GM12873 (cell line): ENCODE measurements at regions not wholly inside any gene's neighbourhood (a gene's known extent, or its start where the extent isn't known, plus 50 kb on each side); places are given as distances from the start of the nearest gene placed in this dataset.

ENCODE experiments used
- CTCF ChIP-seq: IDR thresholded peaks from 2 replicates; pipeline ENCODE4 v1.5.1; 2012; ENCODE audit warnings: low read depth, mild to moderate bottlenecking, moderate library complexity, low read length, control low read depth; ENCODE audit not compliant: insufficient read depth; ENCODE audit errors: missing control alignments

GRCh38 chr12:128075332-128075731 lies 191.6 kb upstream of the TMEM132C start:
- no peak for TF ChIP-seq CTCF

GRCh38 chr12:128076188-128076587 lies 190.8 kb upstream of the TMEM132C start:
- no peak for TF ChIP-seq CTCF

GRCh38 chr12:128077211-128077916 lies 189.6 kb upstream of the TMEM132C start:
- no peak for TF ChIP-seq CTCF

- no peak for TF ChIP-seq CTCF
Observed at GRCh38 chr12:128077917-128078298, 189.1 kb upstream of the TMEM132C start.

GRCh38 chr12:128078301-128078971 lies 188.5 kb upstream of the TMEM132C start:
- TF ChIP-seq CTCF = no peak

- no peak for TF ChIP-seq CTCF
Observed at GRCh38 chr12:128079446-128079845, 187.5 kb upstream of the TMEM132C start.

- TF ChIP-seq CTCF = no peak
Observed at GRCh38 chr12:128083132-128083729, 183.7 kb upstream of the TMEM132C start.
